GM12891 (cell line): ENCODE measurements at regions not wholly inside any gene's neighbourhood (a gene's known extent, or its start where the extent isn't known, plus 50 kb on each side); places are given as distances from the start of the nearest gene placed in this dataset.

Experiments used
- POLR2A ChIP-seq: IDR thresholded peaks from 2 replicates; pipeline ENCODE4 v1.6.1; 2011; ENCODE audit warnings: low read depth, low read length, control low read depth
- POLR2AphosphoS5 ChIP-seq: IDR thresholded peaks from 2 replicates; pipeline ENCODE4 v1.6.1; 2011; ENCODE audit warnings: low read depth, low read length, control low read depth
- POU2F2 ChIP-seq: IDR thresholded peaks from 2 replicates; pipeline ENCODE4 v1.6.1; 2011; ENCODE audit warnings: low read depth, mild to moderate bottlenecking, control low read depth, low read length, moderate library complexity
- TAF1 ChIP-seq: IDR thresholded peaks from 2 replicates; pipeline ENCODE4 v1.6.1; 2011; ENCODE audit warnings: low read depth, low read length, control low read depth

GRCh38 chr13:75025956-75026355 lies 456.0 kb downstream of the TBC1D4 start:
- TF ChIP-seq POLR2A (no peak), TAF1 (no peak), POLR2AphosphoS5 (no peak), POU2F2 (no peak)
